ENCODE measurements at regions not wholly inside any gene's neighbourhood (a gene's known extent, or its start where the extent isn't known, plus 50 kb on each side); places are given as distances from the start of the nearest gene placed in this dataset.

GRCh38 chr4:60724623-60725022 lies 475.5 kb upstream of the ADGRL3 start:
- Histone ChIP-seq H3F3A (replicated peaks; ENCODE audit: low read depth) (no peaks in the 10 kb centered on the region), H3K79me2 (replicated peaks; ENCODE audit: insufficient read depth) (no peaks in the 10 kb centered on the region), H3K4me3 (no peak overlapping the region), H3K27me3 (ENCODE audit: insufficient read depth) (no peaks in the 10 kb centered on the region), H4K20me1 (replicated peaks; ENCODE audit: insufficient read depth) (no peaks in the 10 kb centered on the region), H3K4me2 (no peak overlapping the region), H3K9me2 (ENCODE audit: insufficient read depth) (no peaks in the 10 kb centered on the region; the same call in 1 of the 2 replicates), H3K27ac (ENCODE audit: low read depth) (no peak overlapping the region), H2AFZ (no peak overlapping the region), H3K36me3 (ENCODE audit: insufficient read depth) (no peaks in the 10 kb centered on the region), H3K4me1 (ENCODE audit: insufficient read depth) (no peaks in the 10 kb centered on the region)
- Mint-ChIP-seq H3K27me3 (ENCODE audit: insufficient read depth, low read depth, poor library complexity) (no peaks in the 10 kb centered on the region), H3K4me1 (no peaks in the 10 kb centered on the region), H3K9me3 (no peaks in the 10 kb centered on the region), H3K36me3 (ENCODE audit: low read depth) (no peaks in the 10 kb centered on the region), H3K27ac (no peak overlapping the region), H3K4me3 (no peak overlapping the region)
- no peak for TF ChIP-seq NANOG (IDR thresholded peaks at IDR 0.05; ENCODE audit: borderline replicate concordance)
- TF ChIP-seq ZNF114 (CRISPR knock-in tag; IDR thresholded peaks at IDR 0.05) = no peak
- TF ChIP-seq REST (IDR thresholded peaks at IDR 0.05; ENCODE audit: unreplicated experiment) = no peak
- TF ChIP-seq CTCF (conservative IDR thresholded peaks at IDR 0.05; ENCODE audit: low read depth in 2 of 2) = no peak
- TF ChIP-seq STAT1 (IDR thresholded peaks at IDR 0.05; ENCODE audit: unreplicated experiment) = no peak
- no peak for TF ChIP-seq POLR2AphosphoS5 (IDR thresholded peaks at IDR 0.05; ENCODE audit: low read depth)
- TF ChIP-seq JUNB (IDR thresholded peaks at IDR 0.05; ENCODE audit: unreplicated experiment) = no peak
- no peak for TF ChIP-seq ETS1 (IDR thresholded peaks at IDR 0.05)
- no peak for TF ChIP-seq EZH2 (IDR thresholded peaks at IDR 0.05; ENCODE audit: low read depth, unreplicated experiment)
- TF ChIP-seq EZH2phosphoT487 (IDR thresholded peaks at IDR 0.05; ENCODE audit: unreplicated experiment) = no peak
- no peak for TF ChIP-seq ZNF331 (CRISPR knock-in tag; IDR thresholded peaks at IDR 0.05; ENCODE audit: low read depth)
- TF ChIP-seq ZNF462 (CRISPR knock-in tag; IDR thresholded peaks at IDR 0.05) = no peak
- no peak for TF ChIP-seq CREB1 (CRISPR knock-in tag; IDR thresholded peaks at IDR 0.05; ENCODE audit: low read depth)
- ATAC-seq (no peak), DNase-seq (ENCODE audit: low spot score) (peak; percentile 8)
